ENCODE measurements at regions not wholly inside any gene's neighbourhood (a gene's known extent, or its start where the extent isn't known, plus 50 kb on each side); places are given as distances from the start of the nearest gene placed in this dataset.

- H3K4me3 ChIP-seq (ENCODE audit: low read depth, low read length) = no peak overlapping the region
- DNase-seq (ENCODE audit: low read depth) = no peak
- TF ChIP-seq CTCF (conservative IDR thresholded peaks at IDR 0.05; ENCODE audit: low read depth, low read length) = no peak
Observed at GRCh38 chr1:222046684-222047263, 304.9 kb upstream of the DUSP10 start.

GRCh38 chr1:222045786-222046185, 303.9 kb upstream of the DUSP10 start:
- DNase-seq (ENCODE audit: low read depth) = no peak
- TF ChIP-seq CTCF (conservative IDR thresholded peaks at IDR 0.05; ENCODE audit: low read depth, low read length) = no peak
- H3K4me3 ChIP-seq (ENCODE audit: low read depth, low read length) = no peak overlapping the region

- no peak for TF ChIP-seq CTCF (conservative IDR thresholded peaks at IDR 0.05; ENCODE audit: low read depth, low read length)
- no peak for DNase-seq (ENCODE audit: low read depth)
- no peak overlapping the region for H3K4me3 ChIP-seq (ENCODE audit: low read depth, low read length)
Observed at GRCh38 chr1:222045236-222045635, 303.3 kb upstream of the DUSP10 start.

GRCh38 chr1:222043444-222044292, 301.8 kb upstream of the DUSP10 start:
- peak; percentile 96 for DNase-seq (ENCODE audit: low read depth)

GRCh38 chr1:222042120-222042519, 300.2 kb upstream of the DUSP10 start:
- no peak for DNase-seq (ENCODE audit: low read depth)
- no peak overlapping the region for H3K4me3 ChIP-seq (ENCODE audit: low read depth, low read length)
- no peak for TF ChIP-seq CTCF (conservative IDR thresholded peaks at IDR 0.05; ENCODE audit: low read depth, low read length)

More at GRCh38 chr1:222043444-222044292, 301.8 kb upstream of the DUSP10 start:
- H3K4me3 ChIP-seq (ENCODE audit: low read depth, low read length) = no peak overlapping the region
- no peak for TF ChIP-seq CTCF (conservative IDR thresholded peaks at IDR 0.05; ENCODE audit: low read depth, low read length)

GRCh38 chr1:222040955-222041354, 299.1 kb upstream of the DUSP10 start:
- no peak for TF ChIP-seq CTCF (conservative IDR thresholded peaks at IDR 0.05; ENCODE audit: low read depth, low read length)
- no peak overlapping the region for H3K4me3 ChIP-seq (ENCODE audit: low read depth, low read length)
- DNase-seq (ENCODE audit: low read depth) = no peak
